Activated CD4-positive, alpha-beta T cell treated with anti-CD3 and anti-CD28 coated beads for 36 hours (primary cell): ENCODE measurements at regions not wholly inside any gene's neighbourhood (a gene's known extent, or its start where the extent isn't known, plus 50 kb on each side); places are given as distances from the start of the nearest gene placed in this dataset.
"Not testable (repeated sequence)": the region's sequence is repeated elsewhere in the genome, so short reads cannot be mapped to it uniquely, and the experiment has no call there.

Experiments
- ATAC-seq: fragments of 200-7000 bp; cut with Tn5 transposase; one replicate; pipeline ENCODE4 v1.10.0; 2021; ENCODE audit warnings: mild to moderate bottlenecking, moderate library complexity
- CTCF ChIA-PET: fragments of 350-600 bp; sonication (Branson Sonifier 250); formaldehyde crosslinking; loops from one replicate; lab custom pipeline; 2021; ENCODE audit warnings: antibody characterized with exemption; lab: Charles Lee
- POLR2A ChIA-PET: fragments of 350-600 bp; sonication (Branson Sonifier 250); formaldehyde crosslinking; loops from one replicate; lab custom pipeline; 2021; ENCODE audit warnings: antibody characterized with exemption, inconsistent platforms; lab: Charles Lee
- DNase-seq: peaks from one replicate; pipeline ENCODE4 v3.0.0-alpha.2; 2020
- H3K27ac Mint-ChIP-seq: one replicate; pipeline ENCODE4 v1.8.0; 2021; ENCODE audit warnings: mixed read lengths
- H3K27me3 Mint-ChIP-seq: one replicate; pipeline ENCODE4 v1.8.0; 2021; ENCODE audit warnings: mixed read lengths
- H3K36me3 Mint-ChIP-seq: one replicate; pipeline ENCODE4 v1.8.0; 2021; ENCODE audit warnings: low read depth, mixed read lengths
- H3K4me1 Mint-ChIP-seq: one replicate; pipeline ENCODE4 v1.8.0; 2021; ENCODE audit warnings: mixed read lengths
- H3K4me3 Mint-ChIP-seq: one replicate; pipeline ENCODE4 v1.8.0; 2021; ENCODE audit warnings: mild to moderate bottlenecking, moderate library complexity, mixed read lengths
- H3K9me3 Mint-ChIP-seq: one replicate; pipeline ENCODE4 v1.8.0; 2021; ENCODE audit warnings: low read depth, mixed read lengths
- intact Hi-C, 2 experiments: fragments of 100-400 bp; cut with DNase I in 1 of 2; cut with micrococcal nuclease in 1 of 2; formaldehyde crosslinking; loops; one replicate each; pipeline versions ENCODE4 v1.14.2 to v1.15.1; 2022 to 2024; cut with DNase I, micrococcal nuclease

DNA sequence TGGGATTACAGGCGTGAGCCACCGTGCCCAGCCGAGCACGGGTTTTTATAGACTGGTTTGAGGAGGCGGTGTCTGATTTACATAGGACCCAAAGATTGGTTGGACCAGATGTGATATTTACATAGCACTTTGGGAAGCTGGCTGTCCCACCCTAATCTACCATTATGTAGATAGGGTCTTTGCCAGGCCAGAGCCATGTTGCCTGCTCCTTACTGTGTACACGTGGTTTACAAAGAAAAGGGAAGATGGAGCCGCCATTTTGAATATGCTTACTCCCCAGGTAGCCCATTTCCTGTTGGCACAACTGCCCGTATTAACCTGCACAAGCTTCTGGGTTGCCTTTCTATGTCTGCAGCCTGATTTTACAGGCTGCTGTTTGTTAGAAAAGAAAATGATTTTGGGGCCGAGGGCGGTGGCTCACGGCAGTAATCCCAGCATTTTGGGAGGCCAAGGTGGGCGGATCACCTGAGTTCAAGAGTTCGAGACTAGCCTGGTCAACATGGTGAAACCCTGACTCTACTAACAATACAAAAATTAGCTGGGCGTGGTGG lies 89.9 kb upstream of the EEF2KMT start:
- intact Hi-C loops = no loop called here
- H3K4me1 Mint-ChIP-seq = no peaks in the 10 kb centered on the region
- no peak overlapping the region for H3K27ac Mint-ChIP-seq
- H3K9me3 Mint-ChIP-seq = no peaks in the 10 kb centered on the region
- H3K4me3 Mint-ChIP-seq = no peak overlapping the region
- POLR2A ChIA-PET = interaction anchor here (0.7 kb wide), 1 partner anchor 11 kb away, joined by 5 read pairs; no protein-coding TSS in a partner anchor
- peaks cover 2% of the 10 kb centered on the region for H3K27me3 Mint-ChIP-seq
- no peak for ATAC-seq
- CTCF ChIA-PET = no interaction called here
- no peaks in the 10 kb centered on the region for H3K36me3 Mint-ChIP-seq
- no peak for DNase-seq

DNA sequence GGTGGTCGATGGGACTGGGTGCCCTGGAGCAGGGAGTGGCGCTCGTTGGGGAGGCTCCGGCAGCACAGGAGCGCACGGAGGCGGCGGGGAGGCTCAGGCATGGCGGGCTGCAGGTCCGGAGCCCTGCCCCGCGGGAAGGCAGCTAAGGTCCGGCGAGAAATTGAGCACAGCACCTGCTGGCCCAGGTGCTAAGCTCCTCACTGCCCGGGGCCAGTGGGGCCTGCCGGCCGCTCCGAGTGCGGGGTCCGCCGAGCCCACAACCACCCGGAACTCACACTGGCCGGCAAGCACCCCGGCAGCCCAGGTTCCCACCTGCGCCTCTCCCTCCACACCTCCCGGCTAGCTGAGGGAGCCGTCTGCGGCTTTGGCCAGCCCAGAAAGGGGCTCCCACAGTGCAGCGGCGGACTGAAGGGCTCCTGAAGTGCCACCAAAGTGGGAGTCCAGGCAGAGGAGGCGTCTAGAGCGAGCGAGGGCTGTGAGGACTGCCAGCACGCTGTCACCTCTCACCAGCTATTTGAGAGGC lies 88.8 kb upstream of the EEF2KMT start:
- no peak for ATAC-seq
- no peak for DNase-seq
- Mint-ChIP-seq H3K27me3 (peaks cover 2% of the 10 kb centered on the region), H3K36me3 (no peaks in the 10 kb centered on the region), H3K4me1 (no peaks in the 10 kb centered on the region), H3K4me3 (no peak overlapping the region), H3K27ac (no peak overlapping the region), H3K9me3 (no peaks in the 10 kb centered on the region)
- POLR2A ChIA-PET = no interaction called here
- CTCF ChIA-PET = no interaction called here
- intact Hi-C loops = no loop called here

DNA sequence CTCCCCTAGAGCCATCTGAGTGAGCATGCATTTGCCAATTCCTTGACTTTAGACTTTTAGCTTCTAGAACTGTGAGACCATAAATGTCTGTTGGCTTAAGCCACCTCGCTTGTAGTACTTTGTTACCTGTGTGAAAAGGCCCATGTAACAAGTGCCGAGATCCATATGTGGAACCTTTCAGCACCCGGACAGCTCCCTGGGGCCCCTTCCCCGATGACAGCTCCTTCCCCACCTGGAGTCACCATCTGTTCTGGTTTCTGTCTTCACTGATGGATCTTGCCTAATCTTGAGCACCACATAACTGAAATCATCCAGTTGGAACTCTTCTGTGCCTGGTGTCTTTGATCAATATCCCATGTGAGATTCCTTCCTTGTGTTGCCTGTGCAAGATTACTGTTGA lies 78.9 kb upstream of the EEF2KMT start:
- no peaks in the 10 kb centered on the region for H3K36me3 Mint-ChIP-seq
- intact Hi-C loops = no loop called here
- ATAC-seq (no peak), DNase-seq (peak; percentile 5)
- ChIA-PET POLR2A (no interaction called here), CTCF (no interaction called here)
- H3K9me3 Mint-ChIP-seq = peaks cover 10% of the 10 kb centered on the region
- H3K4me3 Mint-ChIP-seq = no peak overlapping the region
- H3K27me3 Mint-ChIP-seq = peaks cover 16% of the 10 kb centered on the region
- H3K4me1 Mint-ChIP-seq = no peaks in the 10 kb centered on the region
- H3K27ac Mint-ChIP-seq = no peak overlapping the region

DNA sequence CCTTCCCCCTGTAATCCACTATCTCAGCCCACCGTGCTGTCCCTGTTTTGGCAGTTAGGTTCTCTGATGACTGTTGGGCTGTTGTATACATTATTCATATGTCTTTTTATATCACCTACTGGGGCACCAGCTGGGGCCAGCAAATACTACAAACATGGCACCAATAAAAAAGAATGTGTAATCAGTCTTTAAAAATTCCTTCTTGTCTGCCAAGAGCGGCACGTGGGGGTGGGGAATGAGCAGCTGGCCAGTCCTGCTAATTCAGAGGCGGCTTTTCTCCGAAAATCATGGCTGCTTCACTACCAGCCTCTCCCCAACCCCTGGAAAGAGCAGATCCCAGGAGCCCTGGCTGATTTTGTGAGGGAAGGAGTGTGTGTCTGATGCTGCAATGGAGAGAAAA lies 77.7 kb upstream of the EEF2KMT start:
- no peak overlapping the region for H3K27ac Mint-ChIP-seq
- ATAC-seq (no peak), DNase-seq (no peak)
- intact Hi-C loops = no loop called here
- H3K9me3 Mint-ChIP-seq = peaks cover 10% of the 10 kb centered on the region
- H3K36me3 Mint-ChIP-seq = no peaks in the 10 kb centered on the region
- peaks cover 16% of the 10 kb centered on the region for H3K27me3 Mint-ChIP-seq
- ChIA-PET POLR2A (no interaction called here), CTCF (interaction anchor here (0.6 kb wide), 1 partner anchor 110 kb away, joined by 4 read pairs; no protein-coding TSS in a partner anchor)
- no peaks in the 10 kb centered on the region for H3K4me1 Mint-ChIP-seq
- no peak overlapping the region for H3K4me3 Mint-ChIP-seq

DNA sequence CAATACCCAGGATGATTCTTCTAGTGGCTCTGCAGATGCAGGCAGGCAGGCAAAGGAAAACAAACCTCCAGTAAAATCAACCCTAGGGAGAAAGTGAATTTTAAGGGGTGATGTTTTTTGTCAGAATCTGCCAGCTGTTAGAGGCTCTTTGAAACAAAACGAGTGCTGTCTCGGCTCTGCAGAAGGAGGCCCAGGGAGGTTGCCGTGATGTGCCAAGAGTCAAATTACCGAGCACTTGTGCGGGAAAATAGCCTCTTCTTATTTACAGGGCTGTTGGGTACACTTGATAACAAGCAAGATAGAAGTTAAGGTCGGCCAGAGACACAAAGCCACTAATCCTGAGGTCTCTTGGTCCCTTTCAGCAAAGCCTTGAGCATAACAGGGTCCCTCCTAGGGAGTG lies 68.9 kb upstream of the EEF2KMT start:
- H3K4me3 Mint-ChIP-seq = no peak overlapping the region
- no peak for ATAC-seq

GRCh38 chr16:5165429-5165828 lies 67.8 kb upstream of the EEF2KMT start:
- H3K4me3 Mint-ChIP-seq, H3K36me3 Mint-ChIP-seq, H3K4me1 Mint-ChIP-seq, ATAC-seq, intact Hi-C loops, H3K9me3 Mint-ChIP-seq, H3K27ac Mint-ChIP-seq, CTCF ChIA-PET, POLR2A ChIA-PET, DNase-seq: not testable (repeated sequence)
- peaks cover 17% of the 10 kb centered on the region for H3K27me3 Mint-ChIP-seq

More for the DNA sequence above, 68.9 kb upstream of the EEF2KMT start:
- intact Hi-C loops = no loop called here
- Mint-ChIP-seq H3K4me1 (no peaks in the 10 kb centered on the region), H3K27ac (no peak overlapping the region), H3K27me3 (peaks cover 23% of the 10 kb centered on the region), H3K9me3 (peaks cover 3% of the 10 kb centered on the region), H3K36me3 (no peaks in the 10 kb centered on the region)
- CTCF ChIA-PET = interaction anchor here (0.6 kb wide), 1 partner anchor 164 kb away, joined by 3 read pairs; no protein-coding TSS in a partner anchor
- DNase-seq = no peak
- POLR2A ChIA-PET = no interaction called here

GRCh38 chr16:5162801-5163200 lies 65.2 kb upstream of the EEF2KMT start:
- CTCF ChIA-PET, DNase-seq, H3K9me3 Mint-ChIP-seq, POLR2A ChIA-PET, H3K4me3 Mint-ChIP-seq, H3K4me1 Mint-ChIP-seq, intact Hi-C loops, H3K27ac Mint-ChIP-seq, H3K36me3 Mint-ChIP-seq, ATAC-seq: not testable (repeated sequence)
- H3K27me3 Mint-ChIP-seq = peaks cover 14% of the 10 kb centered on the region

- CTCF ChIA-PET, intact Hi-C loops, ATAC-seq, H3K9me3 Mint-ChIP-seq, H3K4me1 Mint-ChIP-seq, H3K27me3 Mint-ChIP-seq, DNase-seq, H3K27ac Mint-ChIP-seq, H3K4me3 Mint-ChIP-seq, POLR2A ChIA-PET, H3K36me3 Mint-ChIP-seq: not testable (repeated sequence)
Observed at GRCh38 chr16:5161888-5162287, 64.3 kb upstream of the EEF2KMT start.

GRCh38 chr16:5160010-5160409 lies 62.4 kb upstream of the EEF2KMT start:
- DNase-seq, H3K27me3 Mint-ChIP-seq, H3K36me3 Mint-ChIP-seq, CTCF ChIA-PET, H3K4me3 Mint-ChIP-seq, H3K4me1 Mint-ChIP-seq, H3K27ac Mint-ChIP-seq, intact Hi-C loops, H3K9me3 Mint-ChIP-seq, ATAC-seq, POLR2A ChIA-PET: not testable (repeated sequence)

DNA sequence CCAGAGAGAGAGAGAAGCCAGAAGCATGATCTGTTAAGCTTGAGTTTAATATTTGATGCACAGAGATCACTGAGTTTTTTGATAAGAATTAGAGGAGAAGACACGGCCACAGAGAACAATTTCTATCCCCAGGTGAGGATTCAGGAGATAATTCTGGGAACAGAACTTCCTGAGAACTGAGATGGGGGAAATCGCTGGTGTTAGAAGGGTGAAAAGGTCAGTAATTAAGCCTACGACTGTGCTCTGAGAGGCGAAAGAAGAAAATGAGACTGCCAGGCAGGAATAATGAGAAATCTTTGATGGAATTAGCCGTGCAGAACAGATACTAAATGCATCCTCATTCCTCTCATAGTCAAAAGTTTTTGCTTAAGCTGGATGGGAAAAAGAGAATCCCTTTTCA lies 61.9 kb upstream of the EEF2KMT start:
- H3K27me3 Mint-ChIP-seq, POLR2A ChIA-PET, H3K4me1 Mint-ChIP-seq, H3K36me3 Mint-ChIP-seq, intact Hi-C loops, H3K4me3 Mint-ChIP-seq, CTCF ChIA-PET, H3K27ac Mint-ChIP-seq, DNase-seq, H3K9me3 Mint-ChIP-seq, ATAC-seq: not testable (repeated sequence)

DNA sequence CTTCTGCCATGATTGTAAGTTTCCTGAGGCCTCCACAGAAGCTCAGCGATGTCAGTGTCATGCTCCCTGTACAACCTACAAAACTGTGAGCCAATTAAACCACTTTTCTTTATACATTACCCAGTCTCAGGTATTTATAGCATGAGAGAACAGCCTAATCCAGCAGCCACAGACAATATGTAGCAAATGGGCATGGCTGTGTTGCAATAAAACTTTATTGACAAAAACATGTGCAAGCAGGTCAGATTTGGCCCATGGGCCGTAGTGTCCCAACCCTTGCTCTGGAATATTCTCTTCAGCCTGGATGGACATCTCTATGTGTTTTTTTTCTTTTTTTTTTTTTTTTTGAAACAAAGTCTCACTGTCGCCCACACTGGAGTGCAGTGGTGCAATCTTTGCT lies 60.9 kb upstream of the EEF2KMT start:
- ChIA-PET CTCF (no interaction called here), POLR2A (no interaction called here)
- DNase-seq (no peak), ATAC-seq (no peak)
- Mint-ChIP-seq H3K4me1 (no peaks in the 10 kb centered on the region), H3K9me3 (peaks cover 3% of the 10 kb centered on the region), H3K36me3 (no peaks in the 10 kb centered on the region), H3K27me3 (peaks cover 5% of the 10 kb centered on the region), H3K27ac (no peak overlapping the region), H3K4me3 (no peak overlapping the region)
- intact Hi-C loops = no loop called here

DNA sequence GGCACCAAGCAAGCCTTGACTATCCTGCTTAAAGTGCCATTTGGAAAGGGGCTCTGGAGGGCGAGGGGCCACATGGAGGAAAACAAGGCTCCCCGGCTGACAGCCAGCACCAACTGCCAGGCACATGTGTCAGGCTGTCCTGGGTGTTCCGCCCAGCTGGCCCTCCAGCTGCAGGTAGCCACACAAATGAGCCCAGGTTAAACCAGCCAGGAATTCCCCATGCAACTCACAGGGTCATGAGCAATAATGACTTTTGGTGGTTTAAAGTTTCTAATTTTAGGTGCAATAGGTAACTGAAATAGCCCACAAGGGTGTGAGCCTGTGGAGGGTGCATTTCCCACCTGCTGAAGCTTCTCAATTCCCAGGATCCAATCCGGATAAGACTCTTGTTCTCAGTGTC lies 58.9 kb upstream of the EEF2KMT start:
- CTCF ChIA-PET, H3K27ac Mint-ChIP-seq, DNase-seq, H3K27me3 Mint-ChIP-seq, H3K4me1 Mint-ChIP-seq, POLR2A ChIA-PET, H3K36me3 Mint-ChIP-seq, intact Hi-C loops, H3K9me3 Mint-ChIP-seq, ATAC-seq, H3K4me3 Mint-ChIP-seq: not testable (repeated sequence)
